ENCODE measurements at regions not wholly inside any gene's neighbourhood (a gene's known extent, or its start where the extent isn't known, plus 50 kb on each side); places are given as distances from the start of the nearest gene placed in this dataset.

- WGBS, 2 donors: 95 to 97% methylated on average over 9 of the region's 9 CpGs
- no peak overlapping the region for H3K27ac ChIP-seq (ENCODE audit: low read depth in 1 of 2, low read length in 1 of 2)
- no peak for DNase-seq
- no peaks in the 10 kb centered on the region for H3K9me3 ChIP-seq (ENCODE audit: control insufficient read depth in 4 of 4, insufficient read depth in 3 of 4, low read length in 3 of 4)
- no peak for TF ChIP-seq CTCF (IDR thresholded peaks at IDR 0.05; ENCODE audit: control extremely low read depth, extremely low read depth)
- H3K4me3 ChIP-seq: no peak overlapping the region
- peaks cover 0 to 10% (median 0%) of the 10 kb centered on the region in 5 donors for H3K4me1 ChIP-seq (ENCODE audit: control insufficient read depth in 5 of 5, insufficient read depth in 5 of 5, low read length in 5 of 5)
- no peak for ATAC-seq (ENCODE audit: insufficient read depth, low FRiP score)
- no peaks in the 10 kb centered on the region for H3K36me3 ChIP-seq (ENCODE audit: control insufficient read depth in 4 of 4, insufficient read depth in 4 of 4, low read length in 4 of 4)
- H3K9ac ChIP-seq (ENCODE audit: insufficient read depth in 1 of 2, low read length in 2 of 2): no peak overlapping the region
- H3K27me3 ChIP-seq (ENCODE audit: control insufficient read depth in 3 of 3, insufficient read depth in 3 of 3, low read length in 2 of 3): no peaks in the 10 kb centered on the region
Measured at GRCh38 chr2:12434630-12435098, 282.1 kb upstream of the TRIB2 start.

GRCh38 chr2:12435430-12436222, 281.1 kb upstream of the TRIB2 start:
- no peaks in the 10 kb centered on the region for H3K9me3 ChIP-seq (ENCODE audit: control insufficient read depth in 4 of 4, insufficient read depth in 3 of 4, low read length in 3 of 4)
- no peak overlapping the region for H3K4me3 ChIP-seq
- peaks cover 0 to 1% (median under 1%) of the 10 kb centered on the region in 5 donors for H3K4me1 ChIP-seq (ENCODE audit: control insufficient read depth in 5 of 5, insufficient read depth in 5 of 5, low read length in 5 of 5)
- no peak overlapping the region for H3K9ac ChIP-seq (ENCODE audit: insufficient read depth in 1 of 2, low read length in 2 of 2)
- H3K36me3 ChIP-seq (ENCODE audit: control insufficient read depth in 4 of 4, insufficient read depth in 4 of 4, low read length in 4 of 4): no peaks in the 10 kb centered on the region
- no peaks in the 10 kb centered on the region for H3K27me3 ChIP-seq (ENCODE audit: control insufficient read depth in 3 of 3, insufficient read depth in 3 of 3, low read length in 2 of 3)
- 61 to 62% methylated on average over 9 of the region's 9 CpGs for WGBS, 2 donors
- ATAC-seq (ENCODE audit: insufficient read depth, low FRiP score) (no peak), DNase-seq (peak in 1 of 3 donors; percentile 42)
- TF ChIP-seq CTCF (IDR thresholded peaks at IDR 0.05; ENCODE audit: control extremely low read depth, extremely low read depth): no peak
- no peak overlapping the region for H3K27ac ChIP-seq (ENCODE audit: low read depth in 1 of 2, low read length in 1 of 2)

GRCh38 chr2:12436483-12436882, 280.3 kb upstream of the TRIB2 start:
- TF ChIP-seq CTCF (IDR thresholded peaks at IDR 0.05; ENCODE audit: control extremely low read depth, extremely low read depth): no peak
- 70 to 79% methylated on average over 6 of the region's 6 CpGs for WGBS, 2 donors
- Histone ChIP-seq H3K4me1 (ENCODE audit: control insufficient read depth in 5 of 5, insufficient read depth in 5 of 5, low read length in 5 of 5) (peaks cover 0 to 2% (median 0%) of the 10 kb centered on the region in 5 donors), H3K9ac (ENCODE audit: insufficient read depth in 1 of 2, low read length in 2 of 2) (no peak overlapping the region), H3K9me3 (ENCODE audit: control insufficient read depth in 4 of 4, insufficient read depth in 3 of 4, low read length in 3 of 4) (no peaks in the 10 kb centered on the region), H3K27me3 (ENCODE audit: control insufficient read depth in 3 of 3, insufficient read depth in 3 of 3, low read length in 2 of 3) (no peaks in the 10 kb centered on the region), H3K27ac (ENCODE audit: low read depth in 1 of 2, low read length in 1 of 2) (no peak overlapping the region), H3K4me3 (no peak overlapping the region), H3K36me3 (ENCODE audit: control insufficient read depth in 4 of 4, insufficient read depth in 4 of 4, low read length in 4 of 4) (no peaks in the 10 kb centered on the region)
- ATAC-seq (ENCODE audit: insufficient read depth, low FRiP score) (no peak), DNase-seq (no peak)

Data from lung (tissue), 11 donors.